Vagina (tissue), 2 donors: ENCODE measurements at regions not wholly inside any gene's neighbourhood (a gene's known extent, or its start where the extent isn't known, plus 50 kb on each side); places are given as distances from the start of the nearest gene placed in this dataset.

Source experiments
- DNase-seq, 2 donors: peaks; one replicate each; pipeline ENCODE4 v3.0.0-alpha.2; 2017; ENCODE audit errors: extremely low spot score in 2 of 2
- H3K27ac ChIP-seq: fragments of 200-600 bp; sonication (generic); one replicate; pipeline ENCODE4 v1.5.1; 2019
- H3K27me3 ChIP-seq: fragments of 200-600 bp; sonication (generic); one replicate; pipeline ENCODE4 v1.5.1; 2019
- H3K36me3 ChIP-seq, 2 donors: fragments of 200-600 bp; sonication (generic); one replicate each; pipeline ENCODE4 v1.5.1; 2017 to 2019
- H3K4me1 ChIP-seq: fragments of 200-600 bp; sonication (generic); one replicate; pipeline ENCODE4 v1.5.1; 2019
- H3K4me3 ChIP-seq, 2 donors: fragments of 200-600 bp; sonication (generic); 1 replicate in 1 of 2; 2 replicates in 1 of 2; pipeline ENCODE4 v1.5.1; 2016 to 2019
- H3K9me3 ChIP-seq: fragments of 200-600 bp; sonication (generic); one replicate; pipeline ENCODE4 v1.5.1; 2019
- POLR2A ChIP-seq, 2 donors: fragments of 450-650 bp; IDR thresholded peaks; one replicate each; pipeline ENCODE4 v1.6.1; 2017; ENCODE audit warnings: antibody characterized with exemption in 2 of 2, mild to moderate bottlenecking in 2 of 2, moderate library complexity in 2 of 2
- POLR2AphosphoS5 ChIP-seq, 2 donors: sonication (generic); formaldehyde crosslinking; IDR thresholded peaks; one replicate each; pipeline ENCODE4 v1.9.0; 2017; ENCODE audit warnings: antibody characterized with exemption in 2 of 2, mild to moderate bottlenecking in 2 of 2, low read depth in 1 of 2; ENCODE audit not compliant: insufficient read depth in 1 of 2
- intact Hi-C: fragments of 100-400 bp; cut with DNase I; formaldehyde crosslinking; loops from one replicate; pipeline ENCODE4 v1.15.1; 2023
- TF ChIP-seq, protein P1 (sequence below), 3 experiments: fragments of 450-650 bp in 2 of 3; fragments of 200-600 bp in 1 of 3; sonication (generic) in 1 of 3; IDR thresholded peaks; one replicate each; pipeline ENCODE4 v1.5.1; 2017 to 2019; ENCODE audit warnings: antibody characterized with exemption in 3 of 3, mild to moderate bottlenecking in 2 of 3, moderate library complexity in 2 of 3

DNA sequence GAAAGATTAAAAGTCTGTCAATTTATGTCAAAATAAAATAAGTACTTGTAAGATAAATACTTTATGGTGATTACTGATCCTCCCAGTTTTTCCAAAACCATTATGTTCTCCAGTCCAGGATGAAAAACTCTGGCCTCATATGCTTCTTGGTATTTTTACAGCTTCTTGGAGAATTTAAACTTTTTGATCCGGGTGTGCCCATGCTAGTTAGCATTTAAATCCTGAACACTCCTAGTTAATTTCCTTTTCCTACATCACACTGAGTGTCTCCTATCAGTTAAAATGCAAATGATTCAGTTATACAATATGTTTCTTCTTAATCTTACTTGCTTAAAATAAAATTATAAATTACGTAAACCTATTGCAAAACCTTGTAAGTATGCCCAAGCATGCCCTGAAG, 499.9 kb upstream of the SLITRK6 start:
- H3K9me3 ChIP-seq: no peaks in the 10 kb centered on the region
- no peak for TF ChIP-seq POLR2A (IDR thresholded peaks at IDR 0.05)
- no peak for TF ChIP-seq POLR2AphosphoS5 (IDR thresholded peaks at IDR 0.05; ENCODE audit: insufficient read depth in 1 of 2, low read depth in 1 of 2)
- TF ChIP-seq, protein P1, sequence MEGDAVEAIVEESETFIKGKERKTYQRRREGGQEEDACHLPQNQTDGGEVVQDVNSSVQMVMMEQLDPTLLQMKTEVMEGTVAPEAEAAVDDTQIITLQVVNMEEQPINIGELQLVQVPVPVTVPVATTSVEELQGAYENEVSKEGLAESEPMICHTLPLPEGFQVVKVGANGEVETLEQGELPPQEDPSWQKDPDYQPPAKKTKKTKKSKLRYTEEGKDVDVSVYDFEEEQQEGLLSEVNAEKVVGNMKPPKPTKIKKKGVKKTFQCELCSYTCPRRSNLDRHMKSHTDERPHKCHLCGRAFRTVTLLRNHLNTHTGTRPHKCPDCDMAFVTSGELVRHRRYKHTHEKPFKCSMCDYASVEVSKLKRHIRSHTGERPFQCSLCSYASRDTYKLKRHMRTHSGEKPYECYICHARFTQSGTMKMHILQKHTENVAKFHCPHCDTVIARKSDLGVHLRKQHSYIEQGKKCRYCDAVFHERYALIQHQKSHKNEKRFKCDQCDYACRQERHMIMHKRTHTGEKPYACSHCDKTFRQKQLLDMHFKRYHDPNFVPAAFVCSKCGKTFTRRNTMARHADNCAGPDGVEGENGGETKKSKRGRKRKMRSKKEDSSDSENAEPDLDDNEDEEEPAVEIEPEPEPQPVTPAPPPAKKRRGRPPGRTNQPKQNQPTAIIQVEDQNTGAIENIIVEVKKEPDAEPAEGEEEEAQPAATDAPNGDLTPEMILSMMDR (IDR thresholded peaks at IDR 0.05): no peak
- no peaks in the 10 kb centered on the region for H3K36me3 ChIP-seq
- no peaks in the 10 kb centered on the region for H3K4me1 ChIP-seq
- H3K27me3 ChIP-seq: no peaks in the 10 kb centered on the region
- H3K4me3 ChIP-seq: no peak overlapping the region
- intact Hi-C loops: no loop called here
- H3K27ac ChIP-seq: no peak overlapping the region
- DNase-seq: no peak

DNA sequence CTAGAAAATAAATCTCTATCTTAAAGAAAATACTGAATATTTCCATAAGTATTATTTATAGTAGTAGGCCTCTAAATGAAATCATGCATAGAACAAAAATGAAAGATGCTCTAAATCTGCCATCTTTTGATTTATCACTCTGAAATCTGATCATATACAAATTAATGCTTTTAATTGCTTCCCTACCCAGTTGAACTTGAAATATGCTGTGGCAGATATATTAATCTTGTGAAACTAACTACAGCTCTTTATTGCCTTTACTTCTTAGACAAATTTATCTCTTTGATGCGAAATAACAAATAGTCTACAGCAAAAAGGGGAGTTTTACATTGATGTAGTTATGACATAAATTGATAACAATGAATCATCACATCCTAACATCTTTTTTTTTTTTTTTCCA, 510.7 kb upstream of the SLITRK6 start:
- DNase-seq: no peak
- intact Hi-C loops: no loop called here
- TF ChIP-seq, protein P1 (IDR thresholded peaks at IDR 0.05): no peak
- no peak for TF ChIP-seq POLR2AphosphoS5 (IDR thresholded peaks at IDR 0.05; ENCODE audit: insufficient read depth in 1 of 2, low read depth in 1 of 2)
- TF ChIP-seq POLR2A (IDR thresholded peaks at IDR 0.05): no peak
- Histone ChIP-seq H3K4me1 (no peaks in the 10 kb centered on the region), H3K9me3 (no peaks in the 10 kb centered on the region), H3K27me3 (no peaks in the 10 kb centered on the region), H3K36me3 (no peaks in the 10 kb centered on the region), H3K27ac (no peak overlapping the region), H3K4me3 (no peak overlapping the region)

DNA sequence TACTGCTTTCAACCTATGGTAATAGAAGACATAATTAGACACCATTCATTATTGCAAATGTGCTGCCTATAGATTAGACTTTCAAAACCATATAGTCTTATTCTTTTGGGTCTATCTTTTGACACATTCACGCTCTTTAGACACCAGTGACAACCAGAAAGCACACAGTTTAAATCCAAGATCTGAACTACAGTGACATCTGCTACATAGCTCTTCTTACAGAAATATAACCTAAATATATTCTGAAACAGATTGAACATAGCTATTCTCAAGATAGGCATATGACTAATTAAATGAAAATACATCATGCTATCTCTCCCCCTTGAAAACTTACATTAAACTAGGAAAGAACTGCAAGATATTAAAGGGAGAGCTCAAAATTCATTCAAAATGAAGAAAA, 514.2 kb upstream of the SLITRK6 start:
- Histone ChIP-seq H3K4me3 (no peak overlapping the region), H3K27ac (no peak overlapping the region), H3K36me3 (no peaks in the 10 kb centered on the region), H3K9me3 (no peaks in the 10 kb centered on the region), H3K27me3 (no peaks in the 10 kb centered on the region), H3K4me1 (no peaks in the 10 kb centered on the region)
- intact Hi-C loops: no loop called here
- DNase-seq: no peak
- no peak for TF ChIP-seq POLR2A (IDR thresholded peaks at IDR 0.05)
- TF ChIP-seq, protein P1 (IDR thresholded peaks at IDR 0.05): no peak
- TF ChIP-seq POLR2AphosphoS5 (IDR thresholded peaks at IDR 0.05; ENCODE audit: insufficient read depth in 1 of 2, low read depth in 1 of 2): no peak

DNA sequence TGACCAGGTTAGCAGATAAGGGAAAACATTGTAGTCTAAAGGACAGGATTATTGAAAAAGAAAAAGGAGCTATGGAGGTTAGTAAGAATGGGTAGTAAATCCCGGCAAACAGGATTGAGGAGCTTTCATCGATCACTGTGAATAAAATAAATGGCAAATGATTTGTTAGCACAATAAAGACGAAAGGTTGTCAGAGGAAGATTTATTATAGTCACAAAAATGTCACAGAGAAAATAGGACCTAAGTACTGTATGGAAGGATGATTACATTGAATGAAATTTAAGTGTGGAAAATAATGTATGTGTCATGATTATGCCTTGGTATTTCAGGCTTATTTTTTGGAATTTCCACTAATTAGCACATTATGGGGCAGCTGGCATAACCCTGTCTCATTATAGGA, 519.2 kb upstream of the SLITRK6 start:
- intact Hi-C loops: no loop called here

DNA sequence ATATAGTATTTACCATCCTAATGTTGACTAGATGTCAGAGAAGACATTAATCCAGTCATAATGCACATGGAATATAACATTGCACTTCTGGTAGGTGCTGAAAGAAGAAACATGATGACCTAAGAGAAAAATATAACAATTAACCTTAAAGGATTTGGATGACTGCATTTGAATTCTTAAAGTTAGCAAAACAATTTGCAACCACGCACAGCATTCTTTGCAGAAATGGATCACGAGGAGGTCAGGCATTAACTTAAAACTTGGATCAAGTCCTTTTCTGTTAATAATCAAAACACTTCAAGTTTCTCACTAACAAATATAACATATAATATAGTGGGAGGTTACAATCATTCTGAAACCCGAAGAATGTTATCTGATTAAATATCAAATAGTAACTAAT, 525.0 kb upstream of the SLITRK6 start:
- Histone ChIP-seq H3K4me1 (no peaks in the 10 kb centered on the region), H3K27me3 (no peaks in the 10 kb centered on the region), H3K27ac (no peak overlapping the region), H3K9me3 (no peaks in the 10 kb centered on the region), H3K36me3 (no peaks in the 10 kb centered on the region), H3K4me3 (no peak overlapping the region)
- intact Hi-C loops: no loop called here
- no peak for DNase-seq
- TF ChIP-seq POLR2AphosphoS5 (IDR thresholded peaks at IDR 0.05; ENCODE audit: insufficient read depth in 1 of 2, low read depth in 1 of 2): no peak
- TF ChIP-seq POLR2A (IDR thresholded peaks at IDR 0.05): no peak
- TF ChIP-seq, protein P1 (IDR thresholded peaks at IDR 0.05): no peak

More for the DNA sequence above, 519.2 kb upstream of the SLITRK6 start:
- TF ChIP-seq, protein P1 (IDR thresholded peaks at IDR 0.05): no peak
- no peak for TF ChIP-seq POLR2AphosphoS5 (IDR thresholded peaks at IDR 0.05; ENCODE audit: insufficient read depth in 1 of 2, low read depth in 1 of 2)
- no peak for TF ChIP-seq POLR2A (IDR thresholded peaks at IDR 0.05)
- Histone ChIP-seq H3K9me3 (no peaks in the 10 kb centered on the region), H3K27ac (no peak overlapping the region), H3K4me1 (no peaks in the 10 kb centered on the region), H3K4me3 (no peak overlapping the region), H3K27me3 (no peaks in the 10 kb centered on the region), H3K36me3 (no peaks in the 10 kb centered on the region)
- DNase-seq: no peak
